Calu3 (cell line): ENCODE measurements at regions not wholly inside any gene's neighbourhood (a gene's known extent, or its start where the extent isn't known, plus 50 kb on each side); places are given as distances from the start of the nearest gene placed in this dataset.

ENCODE experiments used
- BruUV-seq: library from RNA; stranded (reverse); fragments of 400-500 nt; replicated peaks from 2 replicates; lab custom pipeline; 2021; lab: Mats Ljungman, UMichigan
- CTCF ChIA-PET: fragments of 300-600 bp; sonication (Branson Sonifier 250); formaldehyde crosslinking; loops from one replicate; lab custom pipeline; 2022; ENCODE audit warnings: antibody characterized with exemption; lab: Charles Lee
- DNase-seq: peaks from one replicate; pipeline ENCODE4 v3.0.0; 2022
- H3K27ac Mint-ChIP-seq: one replicate; pipeline ENCODE4 v1.8.0; 2022; ENCODE audit warnings: mixed read lengths; ENCODE audit not compliant: unreplicated experiment
- H3K27me3 Mint-ChIP-seq: one replicate; pipeline ENCODE4 v1.8.0; 2022; ENCODE audit warnings: mixed read lengths; ENCODE audit not compliant: unreplicated experiment
- H3K36me3 Mint-ChIP-seq: one replicate; pipeline ENCODE4 v1.8.0; 2022; ENCODE audit warnings: mild to moderate bottlenecking, moderate library complexity, mixed read lengths; ENCODE audit not compliant: insufficient read depth, unreplicated experiment
- H3K4me1 Mint-ChIP-seq: one replicate; pipeline ENCODE4 v1.8.0; 2022; ENCODE audit warnings: mild to moderate bottlenecking, low read depth, mixed read lengths; ENCODE audit not compliant: unreplicated experiment
- H3K4me3 Mint-ChIP-seq: one replicate; pipeline ENCODE4 v1.8.0; 2022; ENCODE audit warnings: mild to moderate bottlenecking, low read depth, moderate library complexity, mixed read lengths; ENCODE audit not compliant: unreplicated experiment
- H3K9me3 Mint-ChIP-seq: one replicate; pipeline ENCODE4 v1.8.0; 2022; ENCODE audit warnings: low read depth, mixed read lengths; ENCODE audit not compliant: unreplicated experiment
- intact Hi-C: fragments of 100-400 bp; cut with micrococcal nuclease; formaldehyde crosslinking; loops from one replicate; pipeline ENCODE4 v1.10.0; 2022; ENCODE audit not compliant: unreplicated experiment
- TF ChIP-seq, protein P1 (sequence below): fragments of 200-600 bp; IDR thresholded peaks from one replicate; pipeline ENCODE4 v1.8.0; 2022; ENCODE audit warnings: antibody characterized with exemption; ENCODE audit not compliant: unreplicated experiment

DNA sequence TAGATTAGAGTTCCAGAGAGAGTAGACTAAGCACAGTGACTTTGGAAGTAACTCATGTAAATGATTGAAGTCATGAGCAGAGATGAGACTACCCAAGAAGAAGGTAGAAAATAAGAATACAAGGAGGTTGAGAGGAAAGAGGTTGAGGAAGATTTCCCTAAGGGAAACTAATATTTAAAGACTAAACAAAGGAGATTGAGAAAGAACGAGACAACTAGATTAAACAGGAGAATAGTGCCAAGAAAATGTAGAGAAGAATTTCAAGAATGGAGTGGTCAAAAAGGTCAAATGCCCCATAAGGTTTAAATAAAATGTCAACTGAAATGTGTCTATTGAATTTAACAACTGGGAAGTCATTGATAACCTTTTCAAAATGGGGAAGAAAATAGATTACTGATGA lies 59.0 kb downstream of the RPS29 start:
- no peaks in the 10 kb centered on the region for H3K9me3 Mint-ChIP-seq
- CTCF ChIA-PET: no interaction called here
- H3K4me3 Mint-ChIP-seq: no peak overlapping the region
- TF ChIP-seq, protein P1, sequence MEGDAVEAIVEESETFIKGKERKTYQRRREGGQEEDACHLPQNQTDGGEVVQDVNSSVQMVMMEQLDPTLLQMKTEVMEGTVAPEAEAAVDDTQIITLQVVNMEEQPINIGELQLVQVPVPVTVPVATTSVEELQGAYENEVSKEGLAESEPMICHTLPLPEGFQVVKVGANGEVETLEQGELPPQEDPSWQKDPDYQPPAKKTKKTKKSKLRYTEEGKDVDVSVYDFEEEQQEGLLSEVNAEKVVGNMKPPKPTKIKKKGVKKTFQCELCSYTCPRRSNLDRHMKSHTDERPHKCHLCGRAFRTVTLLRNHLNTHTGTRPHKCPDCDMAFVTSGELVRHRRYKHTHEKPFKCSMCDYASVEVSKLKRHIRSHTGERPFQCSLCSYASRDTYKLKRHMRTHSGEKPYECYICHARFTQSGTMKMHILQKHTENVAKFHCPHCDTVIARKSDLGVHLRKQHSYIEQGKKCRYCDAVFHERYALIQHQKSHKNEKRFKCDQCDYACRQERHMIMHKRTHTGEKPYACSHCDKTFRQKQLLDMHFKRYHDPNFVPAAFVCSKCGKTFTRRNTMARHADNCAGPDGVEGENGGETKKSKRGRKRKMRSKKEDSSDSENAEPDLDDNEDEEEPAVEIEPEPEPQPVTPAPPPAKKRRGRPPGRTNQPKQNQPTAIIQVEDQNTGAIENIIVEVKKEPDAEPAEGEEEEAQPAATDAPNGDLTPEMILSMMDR: no peak
- intact Hi-C loops: no loop called here
- H3K27ac Mint-ChIP-seq: no peak overlapping the region
- peaks cover 65% of the 10 kb centered on the region for H3K27me3 Mint-ChIP-seq
- no peak for DNase-seq
- no peaks in the 10 kb centered on the region for H3K36me3 Mint-ChIP-seq
- BruUV-seq: no TSS peak
- peaks cover 9% of the 10 kb centered on the region for H3K4me1 Mint-ChIP-seq

DNA sequence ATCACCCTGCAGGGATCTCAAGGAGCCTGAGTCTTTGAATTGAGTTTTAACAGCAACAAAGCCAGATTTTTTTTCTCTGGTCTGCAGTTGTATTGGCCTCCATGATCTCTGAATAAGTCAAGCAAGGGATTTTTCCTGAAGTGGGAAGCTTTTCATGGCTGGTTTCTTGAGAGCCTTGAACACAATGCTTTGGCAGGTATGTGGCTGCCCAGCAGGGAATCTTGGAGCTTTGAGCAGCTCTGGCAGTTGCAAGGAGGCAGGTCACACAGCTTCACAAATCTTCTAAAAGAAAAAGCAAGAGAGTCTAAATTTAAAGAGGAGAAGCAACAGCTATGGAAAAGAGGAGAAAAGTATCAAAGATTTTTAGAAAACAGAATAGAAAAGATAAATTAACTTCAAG lies 60.1 kb downstream of the RPS29 start:
- CTCF ChIA-PET: interaction anchor here (0.6 kb wide), 2 partner anchors 74 to 169 kb away, joined by 3 to 4 read pairs; no protein-coding TSS in a partner anchor
- Mint-ChIP-seq H3K36me3 (no peaks in the 10 kb centered on the region), H3K9me3 (no peaks in the 10 kb centered on the region), H3K4me1 (peaks cover 9% of the 10 kb centered on the region), H3K27ac (no peak overlapping the region), H3K4me3 (no peak overlapping the region), H3K27me3 (peaks cover 67% of the 10 kb centered on the region)
- intact Hi-C loops: no loop called here
- no peak for DNase-seq
- no TSS peak for BruUV-seq
- TF ChIP-seq, protein P1: no peak

DNA sequence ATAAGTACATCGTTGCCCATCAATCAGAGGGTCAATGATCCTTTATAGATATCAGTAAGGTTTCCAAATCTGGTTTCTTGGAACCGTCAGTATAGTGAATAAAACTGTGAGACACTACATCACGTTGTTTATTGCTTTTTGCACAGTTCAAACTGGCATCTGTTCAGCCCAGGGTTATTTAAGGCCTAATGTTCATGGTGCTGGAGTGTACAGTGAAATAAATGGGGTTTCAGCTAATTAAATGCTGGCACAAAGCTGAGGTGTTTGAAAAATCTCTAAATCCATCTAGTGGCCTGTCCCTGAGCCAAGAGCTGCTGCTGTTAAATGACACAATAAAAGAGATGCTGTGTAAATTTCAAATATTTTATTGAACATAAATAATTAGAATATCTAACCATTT lies 69.9 kb downstream of the RPS29 start:
- H3K9me3 Mint-ChIP-seq: no peaks in the 10 kb centered on the region
- no peaks in the 10 kb centered on the region for H3K36me3 Mint-ChIP-seq
- DNase-seq: no peak
- BruUV-seq: no TSS peak
- no peak overlapping the region for H3K4me3 Mint-ChIP-seq
- CTCF ChIA-PET: no interaction called here
- no peaks in the 10 kb centered on the region for H3K4me1 Mint-ChIP-seq
- TF ChIP-seq, protein P1: no peak
- H3K27ac Mint-ChIP-seq: no peak overlapping the region
- peaks cover 59% of the 10 kb centered on the region for H3K27me3 Mint-ChIP-seq
- intact Hi-C loops: no loop called here

DNA sequence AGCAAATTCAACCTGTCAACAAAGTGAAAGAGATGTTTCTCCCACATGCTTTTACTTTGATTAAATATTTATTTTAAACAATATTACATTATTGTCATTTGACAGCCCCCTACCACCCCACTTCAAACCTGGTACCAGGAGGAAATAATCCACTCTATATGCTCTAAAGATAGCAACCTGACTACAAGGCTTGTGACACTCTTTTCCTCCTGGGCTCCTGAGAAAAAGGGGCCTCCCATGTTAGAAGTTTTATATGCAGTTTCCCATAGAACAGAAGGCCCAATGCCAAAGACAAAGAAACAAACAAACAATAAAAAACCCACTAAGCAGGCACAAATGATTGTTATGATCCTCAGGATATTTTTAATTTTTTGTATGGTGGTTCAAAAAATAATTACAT lies 73.6 kb downstream of the RPS29 start:
- TF ChIP-seq, protein P1: no peak
- Mint-ChIP-seq H3K4me1 (no peaks in the 10 kb centered on the region), H3K9me3 (no peaks in the 10 kb centered on the region), H3K36me3 (no peaks in the 10 kb centered on the region), H3K27me3 (peaks cover 24% of the 10 kb centered on the region), H3K4me3 (no peak overlapping the region), H3K27ac (no peak overlapping the region)
- no peak for DNase-seq
- CTCF ChIA-PET: no interaction called here
- intact Hi-C loops: no loop called here
- no TSS peak for BruUV-seq

DNA sequence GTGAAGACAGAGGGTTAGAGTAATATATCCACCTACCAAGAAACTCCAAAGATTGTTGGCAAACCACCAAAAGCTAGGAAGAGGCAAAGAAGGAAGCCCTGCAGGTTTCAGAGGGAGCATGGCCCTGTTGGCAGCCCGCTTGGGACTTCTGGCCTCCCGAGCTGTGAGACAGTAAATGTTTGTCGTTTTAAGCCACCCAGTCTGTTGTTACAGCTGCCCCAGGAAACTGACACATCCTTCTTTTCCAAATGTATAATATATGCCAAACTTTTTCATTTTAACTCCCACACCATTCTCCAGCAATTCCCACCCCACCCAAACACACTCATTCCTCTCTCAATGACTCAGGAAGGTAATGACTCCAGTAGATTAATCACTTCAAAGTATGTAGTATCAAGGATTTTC lies 74.0 kb downstream of the RPS29 start:
- Mint-ChIP-seq H3K4me3 (no peak overlapping the region), H3K27me3 (peaks cover 24% of the 10 kb centered on the region), H3K4me1 (no peaks in the 10 kb centered on the region), H3K9me3 (no peaks in the 10 kb centered on the region), H3K36me3 (no peaks in the 10 kb centered on the region), H3K27ac (no peak overlapping the region)
- TF ChIP-seq, protein P1: no peak
- no peak for DNase-seq
- CTCF ChIA-PET: no interaction called here
- intact Hi-C loops: no loop called here
- BruUV-seq: no TSS peak
